Right forelimb (tissue), 1 donor: ENCODE measurements at regions not wholly inside any gene's neighbourhood (a gene's known extent, or its start where the extent isn't known, plus 50 kb on each side); places are given as distances from the start of the nearest gene placed in this dataset.

Source experiments
- DNase-seq: peaks from one replicate; pipeline ENCODE4 v3.0.0-alpha.2; 2018

DNA sequence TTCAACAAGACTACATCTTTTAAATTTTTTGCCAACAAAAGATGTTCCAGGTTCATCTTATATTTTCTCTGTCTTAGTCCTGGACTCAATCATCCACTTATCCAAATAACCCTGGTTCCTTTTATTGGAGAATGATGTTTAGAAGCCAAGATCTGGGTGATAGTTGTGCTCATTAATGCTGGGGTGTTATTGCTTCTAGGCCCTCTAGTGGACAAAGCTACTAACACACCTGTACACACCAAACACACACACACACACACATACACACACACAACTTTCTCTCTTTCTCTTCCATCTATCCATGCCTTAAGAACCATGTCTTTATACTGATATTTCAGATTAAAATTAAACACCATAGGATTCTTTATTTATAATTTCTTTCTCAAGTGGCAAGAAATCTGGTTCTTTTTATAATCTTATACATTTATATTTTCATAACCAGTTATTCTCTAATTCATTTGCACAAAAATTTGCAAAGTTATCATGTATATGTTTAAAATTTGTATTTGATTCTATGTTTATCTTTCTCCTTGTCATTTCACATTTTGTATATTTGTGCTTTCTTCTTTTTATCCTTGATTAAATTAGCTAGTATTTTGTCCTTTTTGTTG is 179.1 kb upstream of the SMIM23 start:
- no peak for DNase-seq

- DNase-seq: no peak
Measured at GRCh38 chr5:171607863-171608262, 177.8 kb upstream of the SMIM23 start.

GRCh38 chr5:171609806-171610452 is 175.7 kb upstream of the SMIM23 start:
- DNase-seq: peak; percentile 21

DNA sequence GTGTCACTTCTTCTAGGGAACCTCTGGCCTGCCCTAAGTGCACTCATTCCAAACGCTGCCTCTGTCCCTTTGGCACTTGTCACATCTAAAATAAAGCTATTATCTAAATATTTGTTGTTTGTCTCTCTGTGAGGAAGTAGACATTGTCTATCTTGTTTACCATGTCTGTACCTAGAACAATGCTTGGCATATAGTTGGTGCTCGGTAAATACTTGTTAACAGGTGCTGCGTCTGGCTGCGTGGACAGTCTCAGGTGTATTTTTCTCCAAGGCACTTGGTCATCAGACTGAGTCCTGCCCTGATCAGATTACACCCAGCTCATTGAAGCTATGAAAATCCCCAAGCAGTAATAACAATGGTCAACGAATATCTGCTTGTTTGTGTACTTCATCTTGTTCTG is 174.9 kb upstream of the SMIM23 start:
- DNase-seq: peak; percentile 0

DNA sequence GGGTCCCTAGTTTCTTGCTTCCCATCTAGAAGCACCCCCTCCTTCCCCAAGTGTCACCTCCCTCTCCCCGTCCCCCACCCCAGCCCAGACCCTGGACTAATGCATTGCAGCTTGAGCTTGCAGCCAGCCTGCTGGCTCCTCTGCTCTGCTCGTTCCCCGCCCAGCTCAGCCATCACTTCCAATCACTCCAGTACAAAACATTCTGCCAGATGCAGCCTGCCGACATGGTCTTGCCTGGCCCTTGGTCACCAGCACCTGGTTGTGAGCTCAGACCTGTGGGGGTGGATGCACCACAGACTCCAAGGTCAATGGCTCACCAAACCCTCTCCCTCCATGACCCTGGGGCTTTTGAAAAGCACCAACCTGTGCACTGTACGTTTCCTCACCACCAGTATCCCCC is 172.9 kb upstream of the SMIM23 start:
- peak; percentile 35 for DNase-seq

DNA sequence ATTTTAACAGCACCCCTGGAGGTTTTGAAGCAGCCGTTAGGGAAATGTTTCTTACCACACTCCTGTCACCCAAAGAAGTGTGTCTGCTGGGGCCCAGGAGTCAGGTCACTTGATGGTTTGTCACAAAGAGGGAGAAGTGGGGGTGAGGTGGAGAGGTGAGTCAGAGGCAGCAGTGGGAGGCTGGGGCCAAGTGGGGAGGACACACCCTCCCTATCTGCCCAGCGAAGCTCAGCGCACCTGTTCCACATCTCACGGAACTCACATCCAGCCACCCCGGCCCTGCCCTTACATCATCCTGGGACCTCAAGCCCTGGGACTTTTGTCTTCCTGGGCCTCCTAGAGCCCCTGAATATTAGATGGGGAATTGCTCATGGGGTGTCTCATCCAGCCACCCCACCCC is 171.1 kb upstream of the SMIM23 start:
- DNase-seq: no peak

DNA sequence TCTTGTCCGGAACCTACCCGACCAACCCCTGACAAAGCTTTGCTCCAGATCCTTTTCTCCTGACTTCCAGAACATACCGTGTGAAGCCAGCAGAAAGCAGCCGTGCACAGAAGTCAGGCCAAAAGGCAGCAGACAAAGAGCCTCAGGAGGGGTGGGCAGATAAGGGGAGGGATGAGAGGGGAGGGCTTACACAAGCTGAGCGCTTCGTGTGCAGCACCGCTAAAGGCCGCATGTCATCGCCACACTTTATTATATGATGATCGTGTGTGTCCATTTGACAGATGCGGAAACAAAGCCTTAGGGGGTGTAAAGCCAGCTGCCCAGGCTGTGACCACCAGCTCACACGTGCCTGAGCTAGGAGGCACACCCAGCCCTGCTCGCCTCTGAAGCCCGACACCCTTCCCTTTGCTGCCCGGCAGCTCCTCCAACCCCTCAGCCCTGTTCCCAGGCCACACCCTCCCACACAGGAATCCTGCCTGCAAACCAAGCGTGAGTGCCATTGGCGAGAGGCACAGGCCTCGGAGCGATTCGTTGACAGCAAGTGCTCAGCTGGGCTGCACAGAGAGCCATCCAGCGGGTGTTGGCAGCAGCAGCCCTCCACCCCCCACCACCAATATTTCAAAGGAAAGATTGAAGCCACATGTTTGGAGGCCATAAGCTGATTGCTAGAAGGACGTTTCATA is 170.5 kb upstream of the SMIM23 start:
- peak; percentile 70 for DNase-seq

GRCh38 chr5:171615705-171616640 is 169.6 kb upstream of the SMIM23 start:
- DNase-seq: peak; percentile 61

DNA sequence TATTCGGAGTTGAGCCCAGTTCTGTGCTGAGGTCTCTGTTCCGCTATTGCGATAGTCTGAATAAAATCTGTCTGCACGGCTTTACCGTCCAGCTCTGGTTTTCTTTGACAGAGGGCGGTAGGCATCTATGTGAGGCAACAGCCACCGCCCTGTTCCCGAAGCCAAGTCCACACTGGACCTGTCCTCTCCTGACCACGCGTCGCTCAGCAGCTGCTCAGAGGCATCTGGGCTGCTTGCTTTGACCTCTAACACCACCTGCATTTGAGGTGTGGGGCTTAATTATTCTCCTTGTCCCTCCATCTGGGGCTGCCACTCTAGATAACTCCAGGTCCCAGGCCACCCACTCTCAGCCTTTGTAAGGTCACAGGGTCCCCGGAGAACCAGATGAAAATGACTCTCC is 168.4 kb upstream of the SMIM23 start:
- peak; percentile 35 for DNase-seq

- DNase-seq: peak; percentile 41
Measured at GRCh38 chr5:171617817-171618591, 167.6 kb upstream of the SMIM23 start.

GRCh38 chr5:171619196-171619595 is 166.4 kb upstream of the SMIM23 start:
- DNase-seq: no peak

DNA sequence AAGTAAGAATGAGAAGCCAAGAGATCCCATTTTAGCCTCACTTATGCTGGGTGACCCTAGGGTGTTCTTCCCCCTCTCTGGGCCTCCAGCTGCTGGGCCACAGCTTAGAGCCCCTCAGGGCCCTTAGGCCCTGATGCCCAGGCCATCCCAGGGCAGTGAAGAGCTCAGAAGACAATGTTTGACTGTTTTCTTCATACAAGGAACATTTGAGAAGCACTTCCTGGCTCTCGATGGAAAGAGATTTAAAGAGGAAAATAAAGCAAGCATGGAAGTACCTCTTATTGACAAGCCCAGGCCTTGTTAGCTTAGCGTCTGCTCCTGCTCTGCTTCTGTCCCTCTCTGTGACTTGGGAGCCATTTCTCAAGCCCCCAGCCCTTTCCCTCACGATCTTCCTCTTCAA is 165.9 kb upstream of the SMIM23 start:
- no peak for DNase-seq

DNA sequence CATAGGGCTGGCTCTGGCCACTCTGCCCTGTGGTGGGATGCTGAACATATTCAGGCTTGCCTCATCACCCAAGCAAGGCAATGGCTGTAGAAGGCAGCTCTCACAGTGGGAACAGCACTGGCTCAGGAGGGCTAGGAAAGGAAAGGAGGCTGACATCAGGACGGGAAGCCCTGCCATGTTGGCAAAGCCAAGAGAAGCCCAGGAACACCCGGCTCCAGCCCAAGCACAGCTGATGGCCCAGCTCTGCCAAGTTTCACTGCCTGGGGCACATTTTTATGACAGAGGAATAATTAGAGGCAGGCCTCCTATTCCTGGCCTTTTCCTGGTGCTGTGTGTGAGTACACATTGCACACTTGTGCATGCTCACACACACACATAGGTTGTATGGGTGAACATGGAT is 163.6 kb upstream of the SMIM23 start:
- DNase-seq: peak; percentile 45

- DNase-seq: no peak
Measured at GRCh38 chr5:171623107-171623506, 162.5 kb upstream of the SMIM23 start.

DNA sequence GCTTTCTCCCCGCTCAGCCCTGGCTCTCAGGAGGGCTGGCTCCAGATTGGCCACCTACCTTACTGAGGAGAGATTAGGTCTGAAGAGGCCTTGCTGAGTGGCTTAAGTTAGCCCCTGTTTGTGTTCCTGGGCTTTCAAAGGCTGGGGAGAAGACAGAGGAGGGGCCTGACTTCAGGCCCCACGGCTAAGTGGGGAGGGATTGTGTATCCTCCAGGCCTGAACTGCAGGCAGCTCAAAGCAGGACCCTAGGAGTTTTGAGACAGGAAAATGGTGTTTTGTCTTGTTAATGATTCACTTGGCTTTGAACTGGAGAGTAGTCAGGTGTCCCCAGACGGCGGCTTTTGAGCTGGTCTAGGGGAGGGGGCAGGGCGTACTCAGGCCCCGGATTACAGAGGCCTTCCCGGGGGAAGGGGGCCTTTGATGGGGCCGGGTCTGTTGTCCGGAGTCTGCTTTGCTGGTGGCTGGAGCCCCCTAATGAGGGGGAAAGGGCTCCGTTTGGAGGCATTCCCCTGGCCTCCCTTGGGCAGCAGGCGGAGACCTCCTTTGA is 162.0 kb upstream of the SMIM23 start:
- DNase-seq: peak; percentile 30

- peak; percentile 35 for DNase-seq
Measured at GRCh38 chr5:171624396-171624795, 161.2 kb upstream of the SMIM23 start.

DNA sequence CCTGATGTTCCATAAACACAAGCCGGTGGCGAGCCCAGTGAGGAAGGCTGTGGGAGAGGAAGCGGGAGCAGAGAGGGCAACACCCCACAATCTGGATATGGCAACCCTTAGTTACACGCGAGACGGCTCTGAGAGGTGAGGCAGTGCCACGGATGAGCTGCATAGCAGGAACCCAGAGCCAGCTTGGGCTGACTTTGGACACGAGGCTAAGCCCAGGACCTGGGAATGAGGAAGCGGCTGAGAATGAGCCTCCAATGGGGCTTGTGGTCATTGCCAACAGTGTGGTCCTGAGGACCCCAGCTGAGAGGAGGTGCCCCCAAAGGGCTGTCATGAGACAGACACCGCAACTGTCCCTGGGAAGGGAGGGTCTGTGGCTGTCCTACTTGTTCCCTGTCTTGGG is 160.0 kb upstream of the SMIM23 start:
- no peak for DNase-seq

DNA sequence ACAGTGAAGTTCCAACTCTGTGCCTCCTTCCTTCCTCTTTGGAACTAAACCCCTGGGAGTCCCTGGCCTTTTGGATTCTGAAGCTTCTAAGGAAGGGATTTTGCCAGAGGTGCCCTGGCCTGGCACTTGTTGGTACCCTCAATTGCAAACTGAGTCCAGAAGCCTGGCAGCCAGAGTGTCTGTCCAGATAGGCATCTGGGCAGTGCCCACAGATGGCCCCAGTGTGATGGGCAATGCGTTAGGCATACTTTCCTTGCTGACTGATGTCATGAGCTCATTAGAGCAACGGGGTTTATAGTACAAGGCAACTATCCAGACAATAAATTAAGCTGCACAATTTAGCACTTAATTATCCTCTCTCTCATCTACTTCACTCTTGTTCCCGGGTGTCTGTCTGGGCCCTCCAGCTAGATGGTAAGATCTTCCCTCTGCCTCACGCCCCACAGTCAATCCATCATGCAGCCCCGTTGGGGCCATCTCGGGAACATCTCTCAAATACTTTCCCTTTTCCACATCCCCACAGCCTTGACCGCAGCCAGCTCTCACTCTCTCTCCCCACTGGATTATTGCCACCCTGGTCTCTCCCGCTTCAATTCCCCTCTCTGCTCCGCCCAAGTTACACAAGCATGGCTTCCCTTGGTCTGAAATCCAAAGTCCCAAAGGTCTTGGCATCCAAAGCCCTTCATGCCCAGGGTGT is 157.5 kb upstream of the SMIM23 start:
- DNase-seq: peak; percentile 40

GRCh38 chr5:171628633-171628974 is 157.0 kb upstream of the SMIM23 start:
- peak; percentile 25 for DNase-seq

DNA sequence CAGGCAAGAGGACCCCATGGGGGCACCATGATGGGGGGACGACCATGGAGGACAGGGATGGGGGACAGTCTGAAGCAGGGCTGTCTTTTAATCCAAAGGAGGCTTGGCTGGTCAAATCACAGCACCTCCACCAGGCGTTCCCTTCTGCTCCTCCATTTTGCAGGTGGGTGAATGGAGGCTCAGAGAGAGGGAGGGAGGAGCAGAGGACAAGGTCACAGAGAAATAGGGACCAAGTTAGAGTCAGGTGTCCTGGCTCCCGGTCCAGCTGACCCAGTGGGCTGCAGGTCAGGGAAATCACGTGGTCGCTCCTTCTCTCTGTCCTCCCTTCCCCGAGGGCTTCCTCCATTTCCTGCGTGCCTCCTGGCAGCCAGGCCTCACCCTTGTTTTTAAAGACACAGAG is 156.4 kb upstream of the SMIM23 start:
- DNase-seq: no peak

- DNase-seq: peak; percentile 80
Measured at GRCh38 chr5:171629628-171630349, 155.8 kb upstream of the SMIM23 start.
